ENCODE measurements at regions not wholly inside any gene's neighbourhood (a gene's known extent, or its start where the extent isn't known, plus 50 kb on each side); places are given as distances from the start of the nearest gene placed in this dataset.

GRCh38 chr7:51458693-51459092, 142.1 kb upstream of the COBL start:
- Mint-ChIP-seq H3K27ac (no peak overlapping the region), H3K4me3 (no peak overlapping the region), H3K9me3 (no peaks in the 10 kb centered on the region), H3K27me3 (no peaks in the 10 kb centered on the region), H3K4me1 (no peaks in the 10 kb centered on the region), H3K36me3 (ENCODE audit: low read depth) (no peaks in the 10 kb centered on the region)
- ChIA-PET CTCF (no interaction called here), POLR2A (no interaction called here)
- DNase-seq, result no peak
- intact Hi-C loops (cut with micrococcal nuclease), result no loop called here
- ATAC-seq (ENCODE audit: low read depth), result no peak
- no peak for TF ChIP-seq CTCF (IDR thresholded peaks at IDR 0.05)

- no peak for TF ChIP-seq CTCF (IDR thresholded peaks at IDR 0.05)
- intact Hi-C loops (cut with micrococcal nuclease), result no loop called here
- CTCF ChIA-PET, result no interaction called here
- Mint-ChIP-seq H3K27me3 (no peaks in the 10 kb centered on the region), H3K36me3 (ENCODE audit: low read depth) (no peaks in the 10 kb centered on the region), H3K27ac (no peak overlapping the region), H3K4me1 (no peaks in the 10 kb centered on the region), H3K4me3 (no peak overlapping the region), H3K9me3 (no peaks in the 10 kb centered on the region)
- no peak for ATAC-seq (ENCODE audit: low read depth)
- POLR2A ChIA-PET, result no interaction called here
- no peak for DNase-seq
Measured at GRCh38 chr7:51457079-51457478, 140.5 kb upstream of the COBL start.

GRCh38 chr7:51456431-51457060, 139.9 kb upstream of the COBL start:
- no peaks in the 10 kb centered on the region for H3K4me1 Mint-ChIP-seq
- ChIA-PET CTCF (no interaction called here), POLR2A (no interaction called here)
- H3K4me3 Mint-ChIP-seq, result no peak overlapping the region
- DNase-seq (no peak), ATAC-seq (ENCODE audit: low read depth) (no peak)
- H3K27ac Mint-ChIP-seq, result no peak overlapping the region
- intact Hi-C loops (cut with micrococcal nuclease), result no loop called here
- no peaks in the 10 kb centered on the region for H3K27me3 Mint-ChIP-seq
- H3K9me3 Mint-ChIP-seq, result no peaks in the 10 kb centered on the region
- H3K36me3 Mint-ChIP-seq (ENCODE audit: low read depth), result no peaks in the 10 kb centered on the region
- no peak for TF ChIP-seq CTCF (IDR thresholded peaks at IDR 0.05)

- ATAC-seq (ENCODE audit: low read depth), result no peak
- ChIA-PET POLR2A (no interaction called here), CTCF (no interaction called here)
- Mint-ChIP-seq H3K9me3 (no peaks in the 10 kb centered on the region), H3K4me3 (no peak overlapping the region), H3K27ac (no peak overlapping the region), H3K27me3 (no peaks in the 10 kb centered on the region), H3K4me1 (no peaks in the 10 kb centered on the region), H3K36me3 (ENCODE audit: low read depth) (no peaks in the 10 kb centered on the region)
- no peak for TF ChIP-seq CTCF (IDR thresholded peaks at IDR 0.05)
- DNase-seq, result no peak
- intact Hi-C loops (cut with micrococcal nuclease), result no loop called here
Measured at GRCh38 chr7:51455948-51456347, 139.3 kb upstream of the COBL start.

- DNase-seq (no peak), ATAC-seq (ENCODE audit: low read depth) (no peak)
- ChIA-PET CTCF (no interaction called here), POLR2A (no interaction called here)
- intact Hi-C loops (cut with micrococcal nuclease), result no loop called here
- Mint-ChIP-seq H3K4me1 (no peaks in the 10 kb centered on the region), H3K36me3 (ENCODE audit: low read depth) (no peaks in the 10 kb centered on the region), H3K27me3 (no peaks in the 10 kb centered on the region), H3K4me3 (no peak overlapping the region), H3K27ac (no peak overlapping the region), H3K9me3 (no peaks in the 10 kb centered on the region)
- no peak for TF ChIP-seq CTCF (IDR thresholded peaks at IDR 0.05)
Measured at GRCh38 chr7:51455513-51455912, 138.9 kb upstream of the COBL start.

All from activated B cell treated with CpG ODN at 0.5 μM for 24 hours (primary cell).